ENCODE measurements at regions not wholly inside any gene's neighbourhood (a gene's known extent, or its start where the extent isn't known, plus 50 kb on each side); places are given as distances from the start of the nearest gene placed in this dataset.
"Not testable (repeated sequence)": the region's sequence is repeated elsewhere in the genome, so short reads cannot be mapped to it uniquely, and the experiment has no call there.

DNA sequence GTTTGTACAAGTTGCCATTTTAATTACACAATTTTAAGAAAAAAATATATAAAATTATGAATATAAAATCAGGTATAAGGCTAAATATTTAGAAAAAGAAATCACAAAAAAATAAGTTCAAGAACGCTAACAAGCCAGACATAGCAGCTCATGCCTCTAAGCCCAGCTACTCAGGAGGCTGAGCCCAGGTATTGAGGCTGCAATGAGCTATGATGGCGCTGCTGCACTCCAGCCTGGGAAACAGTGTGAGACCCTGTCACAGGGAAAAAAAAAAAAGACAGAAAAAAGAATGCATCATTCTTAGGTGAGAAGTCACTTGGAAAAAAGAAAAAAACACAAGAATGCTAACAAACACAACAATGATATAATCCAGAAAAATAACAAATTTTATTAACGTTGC, 112.3 kb upstream of the PRDX6 start:
- no peaks in the 10 kb centered on the region for H3K36me3 Mint-ChIP-seq
- H3K9me3 Mint-ChIP-seq: no peaks in the 10 kb centered on the region
- DNase-seq (ENCODE audit: extremely low spot score, unreplicated experiment): no peak
- H3K27me3 Mint-ChIP-seq: no peaks in the 10 kb centered on the region
- no peak for TF ChIP-seq CTCF (conservative IDR thresholded peaks at IDR 0.05)
- no peak overlapping the region for H3K27ac Mint-ChIP-seq
- H3K4me1 Mint-ChIP-seq (ENCODE audit: unreplicated experiment): no peaks in the 10 kb centered on the region
- no peak overlapping the region for H3K4me3 Mint-ChIP-seq

GRCh38 chr1:173365341-173365740, 111.8 kb upstream of the PRDX6 start:
- no peaks in the 10 kb centered on the region for H3K9me3 Mint-ChIP-seq
- no peak for TF ChIP-seq CTCF (conservative IDR thresholded peaks at IDR 0.05)
- H3K4me1 Mint-ChIP-seq (ENCODE audit: unreplicated experiment): no peaks in the 10 kb centered on the region
- no peak for DNase-seq (ENCODE audit: extremely low spot score, unreplicated experiment)
- H3K27ac Mint-ChIP-seq: no peak overlapping the region
- H3K4me3 Mint-ChIP-seq: no peak overlapping the region
- no peaks in the 10 kb centered on the region for H3K36me3 Mint-ChIP-seq
- no peaks in the 10 kb centered on the region for H3K27me3 Mint-ChIP-seq

GRCh38 chr1:173367136-173367535, 110.0 kb upstream of the PRDX6 start:
- no peak for DNase-seq (ENCODE audit: extremely low spot score, unreplicated experiment)
- Mint-ChIP-seq H3K27me3 (no peaks in the 10 kb centered on the region), H3K4me3 (no peak overlapping the region), H3K9me3 (no peaks in the 10 kb centered on the region), H3K4me1 (ENCODE audit: unreplicated experiment) (no peaks in the 10 kb centered on the region), H3K27ac (no peak overlapping the region), H3K36me3 (no peaks in the 10 kb centered on the region)
- TF ChIP-seq CTCF (conservative IDR thresholded peaks at IDR 0.05): no peak

- H3K4me3 Mint-ChIP-seq; DNase-seq (ENCODE audit: extremely low spot score, unreplicated experiment); H3K36me3 Mint-ChIP-seq; H3K27me3 Mint-ChIP-seq; H3K4me1 Mint-ChIP-seq (ENCODE audit: unreplicated experiment); H3K27ac Mint-ChIP-seq; H3K9me3 Mint-ChIP-seq: not testable (repeated sequence)
These were observed 106.5 kb upstream of the PRDX6 start for GRCh38 chr1:173370586-173370985.

GRCh38 chr1:173376065-173376464, 101.1 kb upstream of the PRDX6 start:
- H3K27ac Mint-ChIP-seq; H3K27me3 Mint-ChIP-seq; DNase-seq (ENCODE audit: extremely low spot score, unreplicated experiment); H3K4me1 Mint-ChIP-seq (ENCODE audit: unreplicated experiment); H3K4me3 Mint-ChIP-seq; H3K36me3 Mint-ChIP-seq: not testable (repeated sequence)
- peaks cover 11% of the 10 kb centered on the region for H3K9me3 Mint-ChIP-seq

DNA sequence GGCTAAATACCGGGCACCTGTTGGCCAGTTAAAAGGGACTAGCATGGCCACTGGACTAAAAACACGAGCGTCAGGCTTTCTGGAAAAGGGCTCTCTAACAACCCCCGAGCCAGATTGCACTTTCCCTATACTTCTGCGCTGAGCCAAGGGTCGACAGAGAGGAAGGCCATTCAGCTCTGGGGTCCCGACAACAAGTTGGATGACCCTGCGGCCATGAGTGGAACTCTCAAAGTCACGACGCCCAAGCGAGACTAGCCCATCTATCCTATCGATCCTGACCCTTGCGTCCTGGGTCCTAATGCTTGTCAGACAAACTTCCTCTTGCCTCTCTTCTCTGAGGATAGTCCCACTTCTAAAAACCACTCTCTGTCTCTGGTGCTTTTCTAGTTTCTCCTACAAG, 99.9 kb upstream of the PRDX6 start:
- no peak overlapping the region for H3K4me3 Mint-ChIP-seq
- no peak for TF ChIP-seq CTCF (conservative IDR thresholded peaks at IDR 0.05)
- peaks cover 4% of the 10 kb centered on the region for H3K36me3 Mint-ChIP-seq
- no peak for DNase-seq (ENCODE audit: extremely low spot score, unreplicated experiment)
- H3K27ac Mint-ChIP-seq: no peak overlapping the region
- H3K4me1 Mint-ChIP-seq (ENCODE audit: unreplicated experiment): no peaks in the 10 kb centered on the region
- no peaks in the 10 kb centered on the region for H3K27me3 Mint-ChIP-seq
- H3K9me3 Mint-ChIP-seq: peaks cover 11% of the 10 kb centered on the region

DNA sequence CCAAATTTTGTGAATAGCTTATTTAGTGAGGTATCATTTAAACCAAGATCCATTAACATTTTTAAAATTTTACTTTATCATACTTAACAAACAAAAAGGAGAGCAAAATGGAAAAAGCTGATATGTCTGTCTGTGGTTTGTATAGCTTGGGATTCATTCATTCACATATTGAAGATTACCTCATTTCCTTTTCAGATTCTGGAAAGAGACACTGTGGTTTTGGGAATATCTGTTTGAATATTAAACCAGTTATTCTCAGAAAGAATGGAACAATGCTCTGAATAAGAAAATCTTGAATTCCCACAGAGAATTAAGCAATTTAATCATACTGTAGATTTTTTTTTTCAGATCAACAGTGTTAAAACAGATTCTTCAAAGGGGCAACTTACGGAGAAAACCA, 93.8 kb upstream of the PRDX6 start:
- Mint-ChIP-seq H3K27me3 (no peaks in the 10 kb centered on the region), H3K9me3 (peaks cover 6% of the 10 kb centered on the region), H3K27ac (no peak overlapping the region), H3K36me3 (no peaks in the 10 kb centered on the region), H3K4me3 (no peak overlapping the region), H3K4me1 (ENCODE audit: unreplicated experiment) (no peaks in the 10 kb centered on the region)
- DNase-seq (ENCODE audit: extremely low spot score, unreplicated experiment): no peak
- no peak for TF ChIP-seq CTCF (conservative IDR thresholded peaks at IDR 0.05)
